Central memory CD4-positive, alpha-beta T cell (primary cell): ENCODE measurements at regions not wholly inside any gene's neighbourhood (a gene's known extent, or its start where the extent isn't known, plus 50 kb on each side); places are given as distances from the start of the nearest gene placed in this dataset.

Source experiments
- DNase-seq: peaks from one replicate; pipeline ENCODE4 v3.0.0; 2022

- no peak for DNase-seq
Observed at GRCh38 chr3:13133471-13133981, 60.3 kb upstream of the IQSEC1 start.

- no peak for DNase-seq
Observed at GRCh38 chr3:13132731-13133410, 59.6 kb upstream of the IQSEC1 start.

GRCh38 chr3:13132281-13132680 is 59.1 kb upstream of the IQSEC1 start:
- DNase-seq: no peak

- DNase-seq: no peak
Observed at GRCh38 chr3:13130464-13131193, 57.4 kb upstream of the IQSEC1 start.

- no peak for DNase-seq
Observed at GRCh38 chr3:13125092-13126015, 52.1 kb upstream of the IQSEC1 start.

DNA sequence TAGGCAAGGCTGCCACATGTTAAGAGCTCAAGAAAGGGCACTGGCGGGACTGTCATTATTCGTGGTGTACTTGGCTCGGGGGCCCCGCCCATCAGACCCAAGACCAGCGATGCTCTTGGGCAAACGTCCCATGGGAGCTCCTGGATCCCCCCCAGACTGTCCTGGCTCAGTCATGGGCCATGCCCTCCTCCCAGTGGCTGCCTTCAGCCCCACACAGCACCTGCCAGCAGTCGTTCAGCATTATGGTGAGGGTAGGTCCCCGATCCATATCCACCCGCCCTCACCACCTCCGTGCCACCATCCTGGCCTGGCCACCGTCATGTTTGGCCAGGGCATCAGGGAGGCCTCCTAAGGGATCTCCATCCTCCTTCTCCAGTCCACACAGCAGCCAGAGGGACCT is 51.4 kb upstream of the IQSEC1 start:
- no peak for DNase-seq

- no peak for DNase-seq
Observed at GRCh38 chr3:13123765-13124164, 50.5 kb upstream of the IQSEC1 start.

- DNase-seq: no peak
Observed at GRCh38 chr3:13123013-13123654, 49.9 kb upstream of the IQSEC1 start.
